ENCODE measurements at regions not wholly inside any gene's neighbourhood (a gene's known extent, or its start where the extent isn't known, plus 50 kb on each side); places are given as distances from the start of the nearest gene placed in this dataset.

DNA sequence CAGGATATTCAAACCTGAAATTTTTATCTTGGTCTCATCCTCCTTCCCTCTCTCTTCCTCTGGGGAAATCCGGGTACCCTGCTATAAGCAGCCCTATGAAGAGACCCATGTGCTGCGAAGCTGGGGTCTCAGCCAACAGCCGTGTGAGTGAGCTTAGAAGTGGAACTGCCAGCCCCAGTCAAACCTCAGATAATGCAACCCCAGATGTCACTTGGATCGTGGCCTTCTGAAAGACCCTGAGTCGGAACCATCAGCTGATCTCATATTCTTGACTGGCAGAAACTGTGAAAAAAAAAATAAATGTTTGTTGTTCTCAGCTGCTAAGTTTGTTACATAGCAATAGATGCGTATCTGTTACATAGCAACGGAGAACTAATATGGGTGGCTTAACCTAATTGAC is 198.1 kb upstream of the NPY2R start:
- TF ChIP-seq, protein P1, sequence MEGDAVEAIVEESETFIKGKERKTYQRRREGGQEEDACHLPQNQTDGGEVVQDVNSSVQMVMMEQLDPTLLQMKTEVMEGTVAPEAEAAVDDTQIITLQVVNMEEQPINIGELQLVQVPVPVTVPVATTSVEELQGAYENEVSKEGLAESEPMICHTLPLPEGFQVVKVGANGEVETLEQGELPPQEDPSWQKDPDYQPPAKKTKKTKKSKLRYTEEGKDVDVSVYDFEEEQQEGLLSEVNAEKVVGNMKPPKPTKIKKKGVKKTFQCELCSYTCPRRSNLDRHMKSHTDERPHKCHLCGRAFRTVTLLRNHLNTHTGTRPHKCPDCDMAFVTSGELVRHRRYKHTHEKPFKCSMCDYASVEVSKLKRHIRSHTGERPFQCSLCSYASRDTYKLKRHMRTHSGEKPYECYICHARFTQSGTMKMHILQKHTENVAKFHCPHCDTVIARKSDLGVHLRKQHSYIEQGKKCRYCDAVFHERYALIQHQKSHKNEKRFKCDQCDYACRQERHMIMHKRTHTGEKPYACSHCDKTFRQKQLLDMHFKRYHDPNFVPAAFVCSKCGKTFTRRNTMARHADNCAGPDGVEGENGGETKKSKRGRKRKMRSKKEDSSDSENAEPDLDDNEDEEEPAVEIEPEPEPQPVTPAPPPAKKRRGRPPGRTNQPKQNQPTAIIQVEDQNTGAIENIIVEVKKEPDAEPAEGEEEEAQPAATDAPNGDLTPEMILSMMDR (IDR thresholded peaks at IDR 0.05; ENCODE audit: low read depth, low read length, poor library complexity, severe bottlenecking) = no peak
- no peak for TF ChIP-seq EZH2phosphoT487 (IDR thresholded peaks at IDR 0.05; ENCODE audit: borderline replicate concordance, low read length)
